CD14-positive monocyte (primary cell): ENCODE measurements at regions not wholly inside any gene's neighbourhood (a gene's known extent, or its start where the extent isn't known, plus 50 kb on each side); places are given as distances from the start of the nearest gene placed in this dataset.

Experiments used
- DNase-seq, 3 donors: peaks; one replicate each; pipeline ENCODE4 v3.0.0-alpha.2; 2011 to 2022
- H2AFZ ChIP-seq: 2 replicates; pipeline ENCODE4 v1.6.0; 2012; ENCODE audit warnings: mild to moderate bottlenecking, low read depth, low read length, inconsistent platforms; ENCODE audit not compliant: insufficient read depth, poor library complexity, severe bottlenecking
- H3K27ac ChIP-seq, 2 donors: 1 replicate in 1 of 2; 2 replicates in 1 of 2; pipeline ENCODE4 v1.5.1; 2012 to 2013; ENCODE audit warnings: low read length in 2 of 2, control low read depth in 1 of 2, inconsistent platforms in 1 of 2, low read depth in 1 of 2, mild to moderate bottlenecking in 1 of 2
- H3K27me3 ChIP-seq, 2 donors: one replicate each; pipeline versions ENCODE4 v1.6.0 to v1.6.1; 2011 to 2013; ENCODE audit warnings: low read length in 2 of 2; ENCODE audit not compliant: control insufficient read depth in 2 of 2, insufficient read depth in 2 of 2
- H3K36me3 ChIP-seq, 2 donors: replicated peaks in 1 of 2; 1 replicate in 1 of 2; 2 replicates in 1 of 2; pipeline versions ENCODE4 v1.5.1 to v1.6.1; 2012 to 2013; ENCODE audit warnings: low read length in 2 of 2, control low read depth in 1 of 2, inconsistent platforms in 1 of 2, mild to moderate bottlenecking in 1 of 2; ENCODE audit not compliant: insufficient read depth in 2 of 2, control insufficient read depth in 1 of 2
- H3K4me1 ChIP-seq, 2 donors: 1 replicate in 1 of 2; 2 replicates in 1 of 2; pipeline versions ENCODE4 v1.5.1 to v1.6.1; 2012 to 2013; ENCODE audit warnings: low read length in 2 of 2, control low read depth in 1 of 2, inconsistent platforms in 1 of 2, mild to moderate bottlenecking in 1 of 2, moderate library complexity in 1 of 2; ENCODE audit not compliant: insufficient read depth in 2 of 2, control insufficient read depth in 1 of 2
- H3K4me2 ChIP-seq: replicated peaks from 2 replicates; pipeline ENCODE3; 2012; ENCODE audit warnings: low read length, moderate library complexity, mild to moderate bottlenecking; ENCODE audit not compliant: poor library complexity, severe bottlenecking; ENCODE audit errors: extremely low read depth
- H3K4me3 ChIP-seq, 3 experiments: fragments of 200-600 bp in 1 of 3; sonication (generic) in 1 of 3; replicated peaks in 1 of 3; 1 replicate in 2 of 3; 2 replicates in 1 of 3; pipeline ENCODE4 v1.5.1; 2011 to 2013; ENCODE audit warnings: low read length in 3 of 3, mild to moderate bottlenecking in 3 of 3, control low read depth in 2 of 3, low read depth in 2 of 3, inconsistent platforms in 1 of 3, moderate library complexity in 1 of 3
- H3K79me2 ChIP-seq: 2 replicates; pipeline ENCODE4 v1.6.0; 2012; ENCODE audit warnings: mild to moderate bottlenecking, control low read depth, inconsistent platforms, low read length, moderate library complexity; ENCODE audit not compliant: insufficient read depth
- H3K9ac ChIP-seq: 2 replicates; pipeline ENCODE4 v1.6.0; 2017; ENCODE audit warnings: low read length, mild to moderate bottlenecking; ENCODE audit not compliant: insufficient read depth, poor library complexity, severe bottlenecking
- H3K9me3 ChIP-seq, 2 donors: replicated peaks in 1 of 2; 1 replicate in 1 of 2; 2 replicates in 1 of 2; pipeline versions ENCODE4 v1.5.1 to v1.6.1; 2012 to 2013; ENCODE audit warnings: low read length in 2 of 2, control low read depth in 1 of 2; ENCODE audit not compliant: control insufficient read depth in 1 of 2, insufficient read depth in 1 of 2
- H4K20me1 ChIP-seq: 2 replicates; pipeline ENCODE4 v1.6.0; 2012; ENCODE audit warnings: mild to moderate bottlenecking, low read length, control low read depth, moderate library complexity; ENCODE audit not compliant: insufficient read depth
- H3K27ac Mint-ChIP-seq, 7 donors: one replicate each; pipeline ENCODE4 v1.8.0; 2020; ENCODE audit warnings: mild to moderate bottlenecking in 7 of 7, mixed read lengths in 7 of 7, moderate library complexity in 6 of 7, inconsistent platforms in 2 of 7
- H3K27me3 Mint-ChIP-seq, 3 donors: one replicate each; pipeline ENCODE4 v1.8.0; 2021 to 2022; ENCODE audit warnings: low read depth in 3 of 3, mild to moderate bottlenecking in 3 of 3, mixed read lengths in 3 of 3, moderate library complexity in 3 of 3, inconsistent platforms in 1 of 3
- H3K36me3 Mint-ChIP-seq, 2 donors: one replicate each; pipeline ENCODE4 v1.8.0; 2020; ENCODE audit warnings: mixed read lengths in 2 of 2, inconsistent platforms in 1 of 2, mild to moderate bottlenecking in 1 of 2
- H3K4me1 Mint-ChIP-seq: one replicate; pipeline ENCODE4 v1.8.0; 2020; ENCODE audit warnings: mild to moderate bottlenecking, mixed read lengths
- H3K4me3 Mint-ChIP-seq, 2 donors: one replicate each; pipeline ENCODE4 v1.8.0; 2020; ENCODE audit warnings: mild to moderate bottlenecking in 2 of 2, mixed read lengths in 2 of 2, moderate library complexity in 1 of 2
- H3K9me3 Mint-ChIP-seq, 7 donors: one replicate each; pipeline ENCODE4 v1.8.0; 2020 to 2022; ENCODE audit warnings: mixed read lengths in 7 of 7, mild to moderate bottlenecking in 6 of 7, moderate library complexity in 6 of 7, inconsistent platforms in 2 of 7
- WGBS: methylation state at CpG from one replicate; pipeline ENCODE4 v1.1.5; 2013; ENCODE audit warnings: missing lambda C conversion rate; ENCODE audit not compliant: insufficient coverage; 5-methylcytosine and 5-hydroxymethylcytosine counted together
- intact Hi-C, 2 donors: fragments of 100-400 bp; cut with micrococcal nuclease; formaldehyde crosslinking; loops; one replicate each; pipeline versions ENCODE4 v1.15.0 to v1.15.1; 2023
- TF ChIP-seq, protein P1 (sequence below): fragments of 200-600 bp; IDR thresholded peaks from one replicate; pipeline ENCODE4 v1.8.0; 2022; ENCODE audit warnings: antibody characterized with exemption, mild to moderate bottlenecking

DNA sequence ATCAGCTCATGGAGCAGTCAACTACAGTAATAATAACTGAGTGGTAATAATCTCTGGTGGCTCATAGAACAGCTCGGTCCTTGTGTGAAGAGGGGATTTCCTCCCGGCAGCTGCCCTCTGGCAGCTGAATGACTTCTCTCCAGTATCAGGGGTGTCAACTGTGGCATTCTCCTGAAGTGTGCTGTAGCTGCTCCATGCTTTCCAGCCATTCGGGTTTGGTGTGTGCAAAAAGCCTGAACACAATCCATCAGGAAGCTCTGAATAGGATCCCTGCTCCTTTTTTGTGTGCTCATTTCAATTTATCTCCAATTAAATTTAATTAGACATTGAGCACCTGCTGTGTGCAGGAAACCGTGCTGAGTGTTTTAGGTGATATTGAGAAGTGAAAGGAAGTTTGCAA is 59.8 kb upstream of the BARX1 start:
- Mint-ChIP-seq H3K27ac (no peak overlapping the region), H3K4me1 (peaks cover 6% of the 10 kb centered on the region), H3K4me3 (no peak overlapping the region), H3K9me3 (no peaks in the 10 kb centered on the region), H3K36me3 (no peaks in the 10 kb centered on the region), H3K27me3 (peaks cover 0 to 5% (median 4%) of the 10 kb centered on the region in 3 donors)
- no peaks in the 10 kb centered on the region for H3K4me1 ChIP-seq
- intact Hi-C loops, result no loop called here
- no peak overlapping the region for H3K4me3 ChIP-seq
- no peak overlapping the region for H3K9ac ChIP-seq
- TF ChIP-seq, protein P1, sequence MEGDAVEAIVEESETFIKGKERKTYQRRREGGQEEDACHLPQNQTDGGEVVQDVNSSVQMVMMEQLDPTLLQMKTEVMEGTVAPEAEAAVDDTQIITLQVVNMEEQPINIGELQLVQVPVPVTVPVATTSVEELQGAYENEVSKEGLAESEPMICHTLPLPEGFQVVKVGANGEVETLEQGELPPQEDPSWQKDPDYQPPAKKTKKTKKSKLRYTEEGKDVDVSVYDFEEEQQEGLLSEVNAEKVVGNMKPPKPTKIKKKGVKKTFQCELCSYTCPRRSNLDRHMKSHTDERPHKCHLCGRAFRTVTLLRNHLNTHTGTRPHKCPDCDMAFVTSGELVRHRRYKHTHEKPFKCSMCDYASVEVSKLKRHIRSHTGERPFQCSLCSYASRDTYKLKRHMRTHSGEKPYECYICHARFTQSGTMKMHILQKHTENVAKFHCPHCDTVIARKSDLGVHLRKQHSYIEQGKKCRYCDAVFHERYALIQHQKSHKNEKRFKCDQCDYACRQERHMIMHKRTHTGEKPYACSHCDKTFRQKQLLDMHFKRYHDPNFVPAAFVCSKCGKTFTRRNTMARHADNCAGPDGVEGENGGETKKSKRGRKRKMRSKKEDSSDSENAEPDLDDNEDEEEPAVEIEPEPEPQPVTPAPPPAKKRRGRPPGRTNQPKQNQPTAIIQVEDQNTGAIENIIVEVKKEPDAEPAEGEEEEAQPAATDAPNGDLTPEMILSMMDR, result no peak
- WGBS, result 12% methylated on average over 3 of the region's 4 CpGs
- H3K27me3 ChIP-seq, result no peaks in the 10 kb centered on the region
- H3K9me3 ChIP-seq, result no peaks in the 10 kb centered on the region
- H3K79me2 ChIP-seq, result no peaks in the 10 kb centered on the region
- no peak overlapping the region for H3K27ac ChIP-seq
- no peaks in the 10 kb centered on the region for H3K36me3 ChIP-seq
- no peak overlapping the region for H2AFZ ChIP-seq
- DNase-seq, result no peak
- H4K20me1 ChIP-seq, result no peaks in the 10 kb centered on the region
- H3K4me2 ChIP-seq, result no peak overlapping the region

DNA sequence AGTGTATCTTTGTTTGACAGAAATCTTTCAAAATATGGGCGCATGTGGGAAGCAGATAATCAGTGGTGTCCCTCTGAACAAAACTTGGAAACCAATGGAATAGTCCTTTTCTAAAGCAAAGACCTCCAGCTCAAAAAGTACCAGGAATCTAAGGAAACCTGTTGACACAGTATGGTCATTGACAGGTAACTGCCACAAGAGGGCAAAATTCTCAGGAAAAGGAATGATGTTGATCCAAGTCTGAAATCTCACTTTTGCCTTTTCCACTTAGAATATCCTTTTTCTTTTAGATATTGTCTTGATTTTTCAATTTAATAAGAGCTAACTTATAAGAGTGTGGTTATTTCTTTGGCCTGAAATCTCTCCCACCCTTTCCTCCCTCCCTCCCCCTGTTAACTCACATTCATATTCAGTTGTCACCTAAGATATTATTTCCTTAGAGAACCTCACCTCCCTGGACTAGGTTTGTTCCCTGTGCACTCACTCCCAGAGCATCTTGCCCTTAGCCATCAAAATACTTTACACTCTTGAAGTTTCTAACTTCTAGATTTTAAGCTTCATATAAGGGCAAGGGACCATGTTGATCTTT is 59.0 kb upstream of the BARX1 start:
- Histone ChIP-seq H3K36me3 (no peaks in the 10 kb centered on the region), H3K79me2 (no peaks in the 10 kb centered on the region), H3K4me3 (no peak overlapping the region), H3K4me2 (no peak overlapping the region), H3K27ac (no peak overlapping the region), H3K4me1 (no peaks in the 10 kb centered on the region), H2AFZ (no peak overlapping the region), H3K27me3 (no peaks in the 10 kb centered on the region), H3K9me3 (no peaks in the 10 kb centered on the region), H3K9ac (no peak overlapping the region), H4K20me1 (no peaks in the 10 kb centered on the region)
- H3K4me3 Mint-ChIP-seq, result no peak overlapping the region
- H3K27ac Mint-ChIP-seq, result no peak overlapping the region
- DNase-seq, result peak in 1 of 3 donors; percentile 17
- no peaks in the 10 kb centered on the region for H3K36me3 Mint-ChIP-seq
- H3K4me1 Mint-ChIP-seq, result peaks cover 6% of the 10 kb centered on the region
- peaks cover 1 to 9% (median 8%) of the 10 kb centered on the region in 3 donors for H3K27me3 Mint-ChIP-seq
- TF ChIP-seq, protein P1, result peak; percentile 63
- WGBS, result 86% methylated on average over 1 of the region's 1 CpG
- intact Hi-C loops, result no loop called here
- H3K9me3 Mint-ChIP-seq, result no peaks in the 10 kb centered on the region
